ENCODE measurements at regions not wholly inside any gene's neighbourhood (a gene's known extent, or its start where the extent isn't known, plus 50 kb on each side); places are given as distances from the start of the nearest gene placed in this dataset.

GRCh38 chr2:240214790-240215675, 74.6 kb upstream of the OTOS start:
- H3K4me1 Mint-ChIP-seq, result no peaks in the 10 kb centered on the region
- H3K79me2 ChIP-seq (ENCODE audit: insufficient read depth, low read length), result no peaks in the 10 kb centered on the region
- no peak for DNase-seq
- peaks cover 0 to 2% (median 0%) of the 10 kb centered on the region in 7 donors for H3K9me3 Mint-ChIP-seq
- 95% methylated on average over 24 of the region's 25 CpGs for WGBS (ENCODE audit: insufficient coverage)
- H3K4me3 Mint-ChIP-seq, result no peak overlapping the region
- H3K36me3 ChIP-seq (replicated peaks in 1 of 2; ENCODE audit: control insufficient read depth in 1 of 2, insufficient read depth in 2 of 2, low read length in 2 of 2), result no peaks in the 10 kb centered on the region
- peaks cover 2 to 10% (median 8%) of the 10 kb centered on the region in 3 donors for H3K27me3 Mint-ChIP-seq (ENCODE audit: low read depth in 3 of 3)
- H3K27ac ChIP-seq (ENCODE audit: low read depth in 1 of 2, low read length in 2 of 2), result no peak overlapping the region
- TF ChIP-seq CTCF (IDR thresholded peaks at IDR 0.05), result no peak
- no peaks in the 10 kb centered on the region for H3K36me3 Mint-ChIP-seq
- no peak overlapping the region for H2AFZ ChIP-seq (ENCODE audit: insufficient read depth, low read depth, low read length, poor library complexity, severe bottlenecking)
- intact Hi-C loops (cut with micrococcal nuclease), result no loop called here
- no peaks in the 10 kb centered on the region for H4K20me1 ChIP-seq (ENCODE audit: insufficient read depth, low read length)
- no peak overlapping the region for H3K9ac ChIP-seq (ENCODE audit: insufficient read depth, low read length, poor library complexity, severe bottlenecking)
- H3K4me1 ChIP-seq (ENCODE audit: control insufficient read depth in 1 of 2, insufficient read depth in 2 of 2, low read length in 2 of 2), result no peaks in the 10 kb centered on the region
- no peaks in the 10 kb centered on the region for H3K27me3 ChIP-seq (ENCODE audit: control insufficient read depth in 2 of 2, insufficient read depth in 2 of 2, low read length in 2 of 2)
- no peaks in the 10 kb centered on the region for H3K9me3 ChIP-seq (replicated peaks in 1 of 2; ENCODE audit: control insufficient read depth in 1 of 2, insufficient read depth in 1 of 2, low read length in 2 of 2)
- H3K4me3 ChIP-seq (replicated peaks in 1 of 3; ENCODE audit: low read depth in 2 of 3, low read length in 3 of 3), result no peak overlapping the region
- no peak overlapping the region for H3K4me2 ChIP-seq (replicated peaks; ENCODE audit: extremely low read depth, low read length, poor library complexity, severe bottlenecking)
- no peak overlapping the region for H3K27ac Mint-ChIP-seq

GRCh38 chr2:240215676-240216051, 75.2 kb upstream of the OTOS start:
- H3K36me3 ChIP-seq (replicated peaks in 1 of 2; ENCODE audit: control insufficient read depth in 1 of 2, insufficient read depth in 2 of 2, low read length in 2 of 2), result no peaks in the 10 kb centered on the region
- 94% methylated on average over 8 of the region's 8 CpGs for WGBS (ENCODE audit: insufficient coverage)
- peaks cover 0 to under 1% (median 0%) of the 10 kb centered on the region in 7 donors for H3K9me3 Mint-ChIP-seq
- no peak for DNase-seq
- no peak overlapping the region for H3K9ac ChIP-seq (ENCODE audit: insufficient read depth, low read length, poor library complexity, severe bottlenecking)
- no peak overlapping the region for H3K27ac ChIP-seq (ENCODE audit: low read depth in 1 of 2, low read length in 2 of 2)
- H3K4me2 ChIP-seq (replicated peaks; ENCODE audit: extremely low read depth, low read length, poor library complexity, severe bottlenecking), result no peak overlapping the region
- H3K9me3 ChIP-seq (replicated peaks in 1 of 2; ENCODE audit: control insufficient read depth in 1 of 2, insufficient read depth in 1 of 2, low read length in 2 of 2), result no peaks in the 10 kb centered on the region
- intact Hi-C loops (cut with micrococcal nuclease), result no loop called here
- H3K27me3 ChIP-seq (ENCODE audit: control insufficient read depth in 2 of 2, insufficient read depth in 2 of 2, low read length in 2 of 2), result no peaks in the 10 kb centered on the region
- no peak overlapping the region for H3K4me3 ChIP-seq (replicated peaks in 1 of 3; ENCODE audit: low read depth in 2 of 3, low read length in 3 of 3)
- no peaks in the 10 kb centered on the region for H3K79me2 ChIP-seq (ENCODE audit: insufficient read depth, low read length)
- no peak for TF ChIP-seq CTCF (IDR thresholded peaks at IDR 0.05)
- no peaks in the 10 kb centered on the region for H3K36me3 Mint-ChIP-seq
- H3K4me1 Mint-ChIP-seq, result no peaks in the 10 kb centered on the region
- no peak overlapping the region for H3K4me3 Mint-ChIP-seq
- no peak overlapping the region for H2AFZ ChIP-seq (ENCODE audit: insufficient read depth, low read depth, low read length, poor library complexity, severe bottlenecking)
- peaks cover 2 to 10% (median 8%) of the 10 kb centered on the region in 3 donors for H3K27me3 Mint-ChIP-seq (ENCODE audit: low read depth in 3 of 3)
- no peaks in the 10 kb centered on the region for H4K20me1 ChIP-seq (ENCODE audit: insufficient read depth, low read length)
- H3K27ac Mint-ChIP-seq, result no peak overlapping the region
- H3K4me1 ChIP-seq (ENCODE audit: control insufficient read depth in 1 of 2, insufficient read depth in 2 of 2, low read length in 2 of 2), result no peaks in the 10 kb centered on the region

All from CD14-positive monocyte (primary cell).